AG09319 (cell line): ENCODE measurements at regions not wholly inside any gene's neighbourhood (a gene's known extent, or its start where the extent isn't known, plus 50 kb on each side); places are given as distances from the start of the nearest gene placed in this dataset.

Experiments
- DNase-seq: peaks from one replicate; pipeline ENCODE4 v3.0.0-alpha.2; 2010; ENCODE audit warnings: low read depth; ENCODE audit errors: extremely low read depth
- TF ChIP-seq, protein P1 (sequence below): IDR thresholded peaks from 2 replicates; pipeline ENCODE4 v1.5.1; 2011; ENCODE audit warnings: low read depth, mild to moderate bottlenecking, inconsistent platforms, low read length, moderate library complexity

- TF ChIP-seq, protein P1, sequence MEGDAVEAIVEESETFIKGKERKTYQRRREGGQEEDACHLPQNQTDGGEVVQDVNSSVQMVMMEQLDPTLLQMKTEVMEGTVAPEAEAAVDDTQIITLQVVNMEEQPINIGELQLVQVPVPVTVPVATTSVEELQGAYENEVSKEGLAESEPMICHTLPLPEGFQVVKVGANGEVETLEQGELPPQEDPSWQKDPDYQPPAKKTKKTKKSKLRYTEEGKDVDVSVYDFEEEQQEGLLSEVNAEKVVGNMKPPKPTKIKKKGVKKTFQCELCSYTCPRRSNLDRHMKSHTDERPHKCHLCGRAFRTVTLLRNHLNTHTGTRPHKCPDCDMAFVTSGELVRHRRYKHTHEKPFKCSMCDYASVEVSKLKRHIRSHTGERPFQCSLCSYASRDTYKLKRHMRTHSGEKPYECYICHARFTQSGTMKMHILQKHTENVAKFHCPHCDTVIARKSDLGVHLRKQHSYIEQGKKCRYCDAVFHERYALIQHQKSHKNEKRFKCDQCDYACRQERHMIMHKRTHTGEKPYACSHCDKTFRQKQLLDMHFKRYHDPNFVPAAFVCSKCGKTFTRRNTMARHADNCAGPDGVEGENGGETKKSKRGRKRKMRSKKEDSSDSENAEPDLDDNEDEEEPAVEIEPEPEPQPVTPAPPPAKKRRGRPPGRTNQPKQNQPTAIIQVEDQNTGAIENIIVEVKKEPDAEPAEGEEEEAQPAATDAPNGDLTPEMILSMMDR, result no peak
- DNase-seq, result no peak
Measured at GRCh38 chr5:63690546-63690945, 271.7 kb downstream of the HTR1A start.

GRCh38 chr5:63687854-63688516 lies 274.3 kb downstream of the HTR1A start:
- DNase-seq, result no peak
- TF ChIP-seq, protein P1, result no peak

GRCh38 chr5:63686938-63687337 lies 275.3 kb downstream of the HTR1A start:
- TF ChIP-seq, protein P1, result no peak
- DNase-seq, result no peak

GRCh38 chr5:63686181-63686580 lies 276.1 kb downstream of the HTR1A start:
- TF ChIP-seq, protein P1, result no peak
- no peak for DNase-seq

DNA sequence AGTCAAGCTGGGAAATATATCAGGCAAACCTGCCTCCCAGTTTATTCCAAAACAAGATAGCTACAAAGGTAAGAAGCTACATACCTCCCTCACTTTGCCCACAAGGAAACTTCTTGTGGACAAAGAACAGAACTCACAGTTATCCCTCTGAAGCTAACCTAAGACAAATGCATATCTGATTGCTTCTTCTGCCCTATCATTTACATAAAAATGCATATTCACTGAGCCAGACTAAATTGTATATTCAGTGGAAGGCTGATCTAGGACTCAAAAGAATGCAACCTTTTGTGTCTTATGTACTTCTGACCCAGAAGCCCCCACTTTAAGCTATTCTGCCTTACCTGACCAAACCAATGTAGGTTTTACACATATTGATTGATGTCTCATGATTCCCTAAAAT lies 276.8 kb downstream of the HTR1A start:
- DNase-seq, result no peak
- TF ChIP-seq, protein P1, result no peak

DNA sequence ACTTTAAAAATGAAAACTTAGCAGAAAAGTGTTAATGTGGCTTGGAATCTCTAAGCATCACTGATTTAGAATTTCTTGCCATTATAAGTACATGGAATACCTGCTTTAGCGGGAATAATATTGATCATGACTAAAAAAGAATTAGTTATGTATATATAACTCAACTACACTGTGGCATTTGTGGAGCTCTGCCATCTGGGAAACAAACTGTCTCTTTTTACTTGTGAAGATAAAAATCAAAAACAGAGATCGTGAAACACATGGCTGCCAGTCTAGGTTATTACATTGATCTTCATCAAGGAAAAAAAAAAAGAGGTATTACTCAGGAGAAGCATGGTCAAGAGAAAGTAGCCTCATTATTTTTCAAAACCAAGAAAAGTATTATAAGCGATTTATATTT lies 287.4 kb downstream of the HTR1A start:
- DNase-seq, result no peak
- TF ChIP-seq, protein P1, result no peak

DNA sequence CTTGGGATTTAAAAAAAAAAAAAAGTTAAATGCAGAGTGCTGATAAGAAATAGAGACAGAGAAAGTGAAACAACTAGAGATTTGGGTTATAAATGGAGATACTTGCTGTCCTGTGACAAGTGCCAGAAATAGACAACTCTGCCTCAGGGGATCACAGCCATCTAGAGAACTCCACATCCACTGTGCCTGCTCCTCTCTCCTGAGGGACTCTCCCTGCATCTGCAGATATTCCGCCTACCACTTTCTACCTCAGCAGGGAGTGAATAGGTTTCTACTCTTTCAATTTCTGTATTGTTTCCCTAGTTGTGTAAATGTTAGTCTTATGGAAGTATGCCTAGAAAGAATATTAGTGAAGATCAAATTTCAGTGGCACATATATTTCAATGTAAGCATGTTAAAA lies 307.2 kb downstream of the HTR1A start:
- TF ChIP-seq, protein P1, result no peak
- DNase-seq, result no peak
